Kidney (tissue), 13 donors: ENCODE measurements at regions not wholly inside any gene's neighbourhood (a gene's known extent, or its start where the extent isn't known, plus 50 kb on each side); places are given as distances from the start of the nearest gene placed in this dataset.

Experiments
- DNase-seq, 5 donors: peaks; one replicate each; pipeline ENCODE4 v3.0.0-alpha.2; 2013 to 2020
- FAIRE-seq: peaks from 2 replicates; lab custom pipeline; 2012; peaks lifted over from hg19 to GRCh38; lab: Jason Lieb, UNC
- H3K27ac ChIP-seq, 2 donors: one replicate each; pipeline ENCODE4 v1.7.0; 2013; ENCODE audit warnings: low read depth in 2 of 2, low read length in 2 of 2, inconsistent platforms in 1 of 2
- H3K27me3 ChIP-seq: one replicate; pipeline ENCODE4 v1.7.1; 2013; ENCODE audit warnings: low read length, inconsistent platforms; ENCODE audit not compliant: control insufficient read depth, insufficient read depth
- H3K36me3 ChIP-seq, 3 donors: one replicate each; pipeline versions ENCODE4 v1.7.0 to v1.7.1; 2013; ENCODE audit warnings: low read length in 3 of 3, control low read depth in 1 of 3, inconsistent platforms in 1 of 3; ENCODE audit not compliant: insufficient read depth in 3 of 3, control insufficient read depth in 2 of 3
- H3K4me1 ChIP-seq, 3 donors: one replicate each; pipeline versions ENCODE4 v1.7.0 to v1.7.1; 2013; ENCODE audit warnings: low read length in 3 of 3, inconsistent platforms in 1 of 3, low read depth in 1 of 3; ENCODE audit not compliant: control insufficient read depth in 2 of 3, insufficient read depth in 2 of 3
- H3K4me3 ChIP-seq, 3 donors: one replicate each; pipeline versions ENCODE4 v1.7.0 to v1.8.1; 2013; ENCODE audit warnings: low read length in 3 of 3, control low read depth in 1 of 3, inconsistent platforms in 1 of 3
- H3K9ac ChIP-seq, 3 donors: one replicate each; pipeline versions ENCODE4 v1.7.0 to v1.7.1; 2013; ENCODE audit warnings: low read length in 3 of 3, control low read depth in 1 of 3, inconsistent platforms in 1 of 3
- H3K9me3 ChIP-seq, 3 donors: one replicate each; pipeline versions ENCODE4 v1.7.0 to v1.7.1; 2013; ENCODE audit warnings: low read length in 3 of 3, control low read depth in 1 of 3, inconsistent platforms in 1 of 3; ENCODE audit not compliant: control insufficient read depth in 2 of 3, insufficient read depth in 1 of 3
- CTCF ChIP-seq: IDR thresholded peaks from 3 replicates; pipeline ENCODE4 v1.5.1; 2012; ENCODE audit warnings: mild to moderate bottlenecking, moderate library complexity, borderline replicate concordance; ENCODE audit not compliant: insufficient read depth; ENCODE audit errors: extremely low read depth
- intact Hi-C: fragments of 100-400 bp; cut with DNase I; formaldehyde crosslinking; loops from one replicate; pipeline ENCODE4 v1.11.1; 2022
- donor health status: control.
- donor health status: control.
- donor health status: control.
- donor health status: control.
- donor health status: control.
- donor health status: DM: yes; HTN: yes; CAD: no.
- donor health status: Normal renal cell carcinoma (clear cell type).

- TF ChIP-seq CTCF, result no peak
- Histone ChIP-seq H3K27ac (no peak overlapping the region), H3K36me3 (no peaks in the 10 kb centered on the region), H3K4me3 (no peak overlapping the region), H3K9me3 (no peaks in the 10 kb centered on the region), H3K4me1 (no peaks in the 10 kb centered on the region), H3K27me3 (no peaks in the 10 kb centered on the region), H3K9ac (no peak overlapping the region)
- no peak for FAIRE-seq
- intact Hi-C loops, result loop anchor here (10.0 kb wide), 1 partner anchor 203 kb away; no protein-coding TSS in a partner anchor
- DNase-seq, result no peak
These were observed 66.4 kb upstream of the POU5F2 start for GRCh38 chr5:93807846-93808245.

GRCh38 chr5:93805616-93806379 is 64.4 kb upstream of the POU5F2 start:
- DNase-seq, result no peak
- Histone ChIP-seq H3K36me3 (no peaks in the 10 kb centered on the region), H3K27ac (no peak overlapping the region), H3K27me3 (no peaks in the 10 kb centered on the region), H3K9ac (no peak overlapping the region), H3K4me1 (peaks cover 0 to 2% (median 0%) of the 10 kb centered on the region in 3 donors), H3K9me3 (no peaks in the 10 kb centered on the region), H3K4me3 (no peak overlapping the region)
- FAIRE-seq, result no peak
- intact Hi-C loops, result loop anchor here (10.0 kb wide), 1 partner anchor 201 kb away; no protein-coding TSS in a partner anchor
- no peak for TF ChIP-seq CTCF

- Histone ChIP-seq H3K9me3 (no peaks in the 10 kb centered on the region), H3K27ac (no peak overlapping the region), H3K4me3 (peak overlapping the region in 2 of 3 donors; percentile 6 to 26), H3K4me1 (peaks cover 0 to 3% (median 0%) of the 10 kb centered on the region in 3 donors), H3K36me3 (no peaks in the 10 kb centered on the region), H3K27me3 (no peaks in the 10 kb centered on the region), H3K9ac (no peak overlapping the region)
- intact Hi-C loops, result loop anchor here (10.0 kb wide), 1 partner anchor 196 kb away; no protein-coding TSS in a partner anchor
- DNase-seq, result peak in 4 of 5 donors; percentile 62 to 89 (median 82)
- TF ChIP-seq CTCF, result peak; percentile 72
- FAIRE-seq, result peak; percentile 97
These were observed 59.8 kb upstream of the POU5F2 start for GRCh38 chr5:93800988-93801811.
